WI38 (cell line): ENCODE measurements at regions not wholly inside any gene's neighbourhood (a gene's known extent, or its start where the extent isn't known, plus 50 kb on each side); places are given as distances from the start of the nearest gene placed in this dataset.
"Not testable (repeated sequence)": the region's sequence is repeated elsewhere in the genome, so short reads cannot be mapped to it uniquely, and the experiment has no call there.

Source experiments
- H3K4me3 ChIP-seq: 2 replicates; pipeline ENCODE4 v1.5.1; 2011; ENCODE audit warnings: low read depth, mild to moderate bottlenecking, control low read depth, low read length
- CTCF ChIP-seq: IDR thresholded peaks from 2 replicates; pipeline ENCODE4 v1.5.1; 2012; ENCODE audit warnings: low read depth, mild to moderate bottlenecking, control low read depth, low read length

- TF ChIP-seq CTCF, result no peak
- no peak overlapping the region for H3K4me3 ChIP-seq
Measured at GRCh38 chr2:37753758-37754157, 82.3 kb upstream of the CDC42EP3 start.

DNA sequence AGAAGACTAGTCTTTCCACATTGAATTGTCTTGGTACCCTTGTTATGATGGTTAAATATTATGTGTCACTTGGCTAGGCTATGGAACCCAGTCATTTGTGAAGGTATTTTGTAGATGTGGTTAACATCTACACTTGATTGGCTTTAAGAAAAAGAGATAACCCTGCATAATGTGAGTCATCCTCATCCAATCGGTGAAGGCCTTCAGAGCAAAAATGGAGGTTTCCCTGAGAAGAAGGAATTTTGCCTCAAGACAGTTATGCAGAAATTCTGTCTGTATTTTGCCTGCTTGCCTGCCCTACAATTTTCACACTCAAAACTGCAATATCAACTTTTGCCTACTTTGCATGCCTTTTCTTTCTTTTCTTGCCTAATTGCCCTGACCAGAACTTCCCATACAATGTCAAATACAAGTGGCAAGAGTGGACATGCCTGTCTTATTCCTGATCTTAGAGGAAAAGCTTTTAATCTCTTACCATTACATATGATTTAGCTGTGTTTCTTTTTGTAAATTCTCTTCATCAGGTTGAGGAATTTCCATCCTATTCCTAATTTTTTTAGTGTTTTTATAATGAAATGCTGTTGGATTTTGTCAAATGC lies 84.6 kb upstream of the CDC42EP3 start:
- not testable (repeated sequence) for H3K4me3 ChIP-seq

GRCh38 chr2:37757456-37757855 lies 86.0 kb upstream of the CDC42EP3 start:
- H3K4me3 ChIP-seq, result not testable (repeated sequence)

DNA sequence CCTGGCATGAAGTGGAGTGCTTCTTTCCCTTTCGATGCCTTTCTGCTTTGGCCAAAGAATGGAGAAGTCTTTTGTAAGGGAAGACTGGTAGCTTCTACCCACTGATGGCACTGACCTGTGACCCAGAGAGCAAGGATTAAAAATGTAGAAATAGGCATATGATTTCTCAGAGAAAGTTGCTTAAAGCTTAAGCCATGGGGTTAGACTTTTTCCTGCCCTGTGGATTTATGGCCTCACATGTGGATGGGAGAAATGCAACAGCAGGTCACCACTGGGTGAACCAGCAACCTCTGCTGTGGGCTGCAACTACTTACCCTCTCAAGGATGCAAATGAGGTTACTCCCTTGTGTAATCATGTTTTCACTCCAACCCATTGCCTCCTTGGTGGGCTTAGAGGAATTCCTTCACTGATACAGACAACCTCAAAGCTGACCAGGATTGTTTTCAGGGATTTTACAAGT lies 86.7 kb upstream of the CDC42EP3 start:
- not testable (repeated sequence) for H3K4me3 ChIP-seq

DNA sequence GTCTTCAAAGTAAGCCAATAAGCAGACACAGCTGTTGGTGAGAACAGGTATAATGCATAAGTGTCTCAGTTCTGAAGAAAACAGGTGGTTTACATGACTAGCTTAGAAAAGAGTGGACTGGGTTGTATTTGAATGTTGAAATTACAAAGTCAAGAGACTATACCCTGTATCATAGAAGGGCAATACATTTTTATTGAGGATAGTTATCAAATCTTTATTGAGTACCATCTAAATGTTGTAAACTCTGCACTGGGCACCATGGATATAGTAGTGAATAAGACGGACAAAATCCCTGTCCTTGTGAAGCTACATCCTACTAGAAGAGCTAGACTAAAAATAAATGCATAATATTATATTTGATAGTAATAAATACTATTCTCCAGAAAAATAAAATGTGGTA lies 88.5 kb upstream of the CDC42EP3 start:
- not testable (repeated sequence) for H3K4me3 ChIP-seq

GRCh38 chr2:37760471-37760870 lies 89.0 kb upstream of the CDC42EP3 start:
- no peak overlapping the region for H3K4me3 ChIP-seq
- TF ChIP-seq CTCF, result no peak

DNA sequence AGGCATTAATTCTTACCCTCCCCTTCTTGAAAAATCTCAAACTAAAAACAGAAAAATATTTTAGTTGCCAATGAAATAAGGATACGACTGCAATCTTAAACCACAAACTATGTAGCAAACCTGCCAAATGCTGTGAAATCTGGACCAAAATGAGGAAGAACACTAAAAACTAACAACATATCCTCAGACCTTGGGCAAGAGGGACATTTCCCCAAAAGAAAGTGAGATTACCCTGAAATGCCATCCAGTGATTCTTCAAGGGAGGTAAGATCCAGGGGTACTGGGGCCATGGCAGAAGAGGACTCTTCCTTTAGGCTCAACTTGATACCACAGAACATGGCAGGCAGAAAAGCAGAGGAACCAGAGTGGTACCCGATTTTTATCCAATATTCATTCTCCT lies 90.8 kb upstream of the CDC42EP3 start:
- H3K4me3 ChIP-seq, result not testable (repeated sequence)

GRCh38 chr2:37764739-37765138 lies 93.3 kb upstream of the CDC42EP3 start:
- no peak for TF ChIP-seq CTCF
- no peak overlapping the region for H3K4me3 ChIP-seq

DNA sequence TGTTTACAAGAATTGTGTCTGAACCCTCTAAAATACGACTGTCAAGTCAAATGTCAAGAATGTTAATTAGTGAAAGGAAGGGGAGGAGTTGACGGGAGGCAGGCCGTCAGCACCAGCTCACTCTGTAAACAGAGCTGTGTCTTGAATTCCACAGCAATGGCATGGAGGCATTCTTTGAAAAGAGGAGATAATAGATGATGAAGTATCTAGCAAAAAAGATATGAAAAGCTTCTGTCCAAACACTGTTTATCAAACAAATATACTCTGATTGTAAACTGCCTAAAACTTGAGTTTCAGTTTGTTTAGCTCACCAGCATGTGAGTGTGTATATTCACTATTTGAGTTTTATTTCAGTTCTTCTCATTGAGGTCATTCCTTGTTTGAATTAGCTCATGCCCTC lies 94.7 kb upstream of the CDC42EP3 start:
- TF ChIP-seq CTCF, result no peak
- no peak overlapping the region for H3K4me3 ChIP-seq

DNA sequence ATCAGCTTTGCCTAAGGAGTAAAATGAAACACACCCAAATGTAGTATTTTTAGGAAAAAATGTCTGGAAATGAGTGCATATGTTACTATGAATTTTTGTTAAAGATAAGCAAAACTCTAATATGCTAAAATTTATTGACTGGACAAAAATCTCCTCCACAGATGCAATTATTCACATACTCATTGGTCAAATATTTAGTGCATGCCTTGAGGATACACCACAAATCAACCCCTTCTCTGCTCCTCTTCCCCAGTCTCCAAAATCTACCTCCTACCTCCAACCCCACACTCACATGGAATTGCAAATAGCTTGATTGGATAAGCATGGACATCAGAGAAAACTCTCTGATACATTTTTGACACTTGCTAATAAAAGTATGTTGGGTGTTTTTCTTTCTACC lies 95.6 kb upstream of the CDC42EP3 start:
- H3K4me3 ChIP-seq, result no peak overlapping the region
- no peak for TF ChIP-seq CTCF
